ENCODE measurements at regions not wholly inside any gene's neighbourhood (a gene's known extent, or its start where the extent isn't known, plus 50 kb on each side); places are given as distances from the start of the nearest gene placed in this dataset.
"Not testable (repeated sequence)": the region's sequence is repeated elsewhere in the genome, so short reads cannot be mapped to it uniquely, and the experiment has no call there.

- DNase-seq, result no peak
- H3K36me3 Mint-ChIP-seq (ENCODE audit: low read depth), result no peaks in the 10 kb centered on the region
- no peaks in the 10 kb centered on the region for H3K27me3 Mint-ChIP-seq (ENCODE audit: low read depth, poor library complexity)
- H3K4me3 Mint-ChIP-seq, result no peak overlapping the region
- H3K9me3 Mint-ChIP-seq, result peaks cover 20% of the 10 kb centered on the region
- no peak for TF ChIP-seq CTCF (IDR thresholded peaks at IDR 0.05)
- H3K4me1 Mint-ChIP-seq, result no peaks in the 10 kb centered on the region
- H3K27ac Mint-ChIP-seq, result no peak overlapping the region
These were observed 375.5 kb upstream of the MAGEB18 start for GRCh38 chrX:25762656-25763055.

- not testable (repeated sequence) for H3K27ac Mint-ChIP-seq; H3K4me3 Mint-ChIP-seq; DNase-seq; H3K27me3 Mint-ChIP-seq (ENCODE audit: low read depth, poor library complexity); H3K36me3 Mint-ChIP-seq (ENCODE audit: low read depth); H3K4me1 Mint-ChIP-seq
- peaks cover 63% of the 10 kb centered on the region for H3K9me3 Mint-ChIP-seq
These were observed 366.3 kb upstream of the MAGEB18 start for GRCh38 chrX:25771853-25772252.

- H3K27ac Mint-ChIP-seq; H3K36me3 Mint-ChIP-seq (ENCODE audit: low read depth); DNase-seq; H3K27me3 Mint-ChIP-seq (ENCODE audit: low read depth, poor library complexity); H3K4me1 Mint-ChIP-seq; H3K4me3 Mint-ChIP-seq: not testable (repeated sequence)
- H3K9me3 Mint-ChIP-seq, result peaks cover 17% of the 10 kb centered on the region
These were observed 340.3 kb upstream of the MAGEB18 start for GRCh38 chrX:25797796-25798195.

GRCh38 chrX:25805744-25806143 lies 332.4 kb upstream of the MAGEB18 start:
- Mint-ChIP-seq H3K27me3 (ENCODE audit: low read depth, poor library complexity) (no peaks in the 10 kb centered on the region), H3K4me1 (no peaks in the 10 kb centered on the region), H3K4me3 (no peak overlapping the region), H3K9me3 (peaks cover 51% of the 10 kb centered on the region), H3K36me3 (ENCODE audit: low read depth) (no peaks in the 10 kb centered on the region), H3K27ac (no peak overlapping the region)
- TF ChIP-seq CTCF (IDR thresholded peaks at IDR 0.05), result no peak
- DNase-seq, result no peak

- Mint-ChIP-seq H3K9me3 (peaks cover 50% of the 10 kb centered on the region), H3K4me1 (no peaks in the 10 kb centered on the region), H3K4me3 (no peak overlapping the region), H3K27ac (no peak overlapping the region), H3K36me3 (ENCODE audit: low read depth) (no peaks in the 10 kb centered on the region), H3K27me3 (ENCODE audit: low read depth, poor library complexity) (no peaks in the 10 kb centered on the region)
- DNase-seq, result no peak
- TF ChIP-seq CTCF (IDR thresholded peaks at IDR 0.05), result no peak
These were observed 331.1 kb upstream of the MAGEB18 start for GRCh38 chrX:25807022-25807421.

DNA sequence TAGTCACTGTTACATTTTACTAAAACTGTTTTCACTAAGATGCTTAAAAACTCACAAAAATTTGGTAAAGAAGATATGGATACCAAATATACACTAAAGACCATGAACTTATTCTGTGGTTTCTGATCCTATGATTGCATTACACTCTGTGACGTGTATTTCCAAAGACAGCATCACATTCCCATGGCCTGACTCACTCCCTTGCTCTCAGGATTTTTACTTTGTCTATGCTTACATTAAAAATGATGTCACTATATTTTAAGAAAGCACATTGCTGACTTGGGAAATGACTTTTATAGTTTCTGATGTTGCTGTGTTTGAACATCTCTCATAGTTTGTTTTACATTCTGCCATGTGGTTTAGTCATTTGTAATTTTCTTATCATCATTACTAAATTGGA lies 327.9 kb upstream of the MAGEB18 start:
- Mint-ChIP-seq H3K9me3 (peaks cover 23% of the 10 kb centered on the region), H3K4me1 (no peaks in the 10 kb centered on the region), H3K27me3 (ENCODE audit: low read depth, poor library complexity) (no peaks in the 10 kb centered on the region), H3K36me3 (ENCODE audit: low read depth) (no peaks in the 10 kb centered on the region), H3K27ac (no peak overlapping the region), H3K4me3 (no peak overlapping the region)
- DNase-seq, result no peak
- no peak for TF ChIP-seq CTCF (IDR thresholded peaks at IDR 0.05)

- no peaks in the 10 kb centered on the region for H3K36me3 Mint-ChIP-seq (ENCODE audit: low read depth)
- no peaks in the 10 kb centered on the region for H3K27me3 Mint-ChIP-seq (ENCODE audit: low read depth, poor library complexity)
- peaks cover 16% of the 10 kb centered on the region for H3K9me3 Mint-ChIP-seq
- no peaks in the 10 kb centered on the region for H3K4me1 Mint-ChIP-seq
- DNase-seq, result no peak
- no peak overlapping the region for H3K27ac Mint-ChIP-seq
- no peak for TF ChIP-seq CTCF (IDR thresholded peaks at IDR 0.05)
- no peak overlapping the region for H3K4me3 Mint-ChIP-seq
These were observed 318.3 kb upstream of the MAGEB18 start for GRCh38 chrX:25819879-25820278.

All from nephron progenitor cell (in vitro differentiated cells).